GM23338 (cell line): ENCODE measurements at regions not wholly inside any gene's neighbourhood (a gene's known extent, or its start where the extent isn't known, plus 50 kb on each side); places are given as distances from the start of the nearest gene placed in this dataset.

ENCODE experiments used
- ATAC-seq: fragments of 200-7000 bp; cut with Tn5 transposase; 3 replicates; pipeline ENCODE4 v1.9.1; 2020
- DNase-seq: peaks from one replicate; pipeline ENCODE4 v3.0.0-alpha.2; 2015; ENCODE audit warnings: low spot score
- H2AFZ ChIP-seq: fragments of 200-600 bp; sonication (generic); 2 replicates; pipeline ENCODE4 v1.8.0; 2016; ENCODE audit warnings: antibody characterized with exemption, mild to moderate bottlenecking, moderate library complexity
- H3F3A ChIP-seq: fragments of 200-600 bp; sonication (generic); replicated peaks from 2 replicates; pipeline ENCODE4 v1.8.0; 2017; ENCODE audit warnings: antibody characterized with exemption, mixed run types, low read depth
- H3K27ac ChIP-seq: fragments of 200-600 bp; sonication (generic); 2 replicates; pipeline ENCODE4 v1.6.1; 2016; ENCODE audit warnings: low read depth
- H3K27me3 ChIP-seq: fragments of 200-600 bp; sonication (generic); 2 replicates; pipeline ENCODE4 v1.8.0; 2016; ENCODE audit warnings: mild to moderate bottlenecking, mixed run types, moderate library complexity; ENCODE audit not compliant: insufficient read depth
- H3K36me3 ChIP-seq: fragments of 200-600 bp; sonication (generic); 2 replicates; pipeline ENCODE4 v1.8.0; 2016; ENCODE audit warnings: mild to moderate bottlenecking; ENCODE audit not compliant: insufficient read depth
- H3K4me1 ChIP-seq: fragments of 200-600 bp; sonication (generic); 2 replicates; pipeline ENCODE4 v1.8.0; 2016; ENCODE audit warnings: mild to moderate bottlenecking, moderate library complexity; ENCODE audit not compliant: insufficient read depth
- H3K4me2 ChIP-seq: fragments of 200-600 bp; sonication (generic); 2 replicates; pipeline ENCODE4 v1.7.1; 2017; ENCODE audit warnings: mixed run types
- H3K4me3 ChIP-seq: fragments of 200-600 bp; sonication (generic); 2 replicates; pipeline ENCODE4 v1.6.1; 2016; ENCODE audit warnings: mixed run types
- H3K79me2 ChIP-seq: fragments of 200-600 bp; sonication (generic); replicated peaks from 2 replicates; pipeline ENCODE4 v1.8.0; 2017; ENCODE audit warnings: mild to moderate bottlenecking; ENCODE audit not compliant: insufficient read depth
- H3K9me2 ChIP-seq: fragments of 200-600 bp; sonication (generic); 2 replicates; pipeline ENCODE4 v1.8.0; 2017; ENCODE audit not compliant: insufficient read depth
- H4K20me1 ChIP-seq: fragments of 200-600 bp; sonication (generic); replicated peaks from 2 replicates; pipeline ENCODE4 v1.8.0; 2017; ENCODE audit warnings: mild to moderate bottlenecking; ENCODE audit not compliant: insufficient read depth
- H3K27ac Mint-ChIP-seq: 2 replicates; pipeline ENCODE4 v1.8.0; 2020; ENCODE audit warnings: inconsistent platforms, mild to moderate bottlenecking, moderate library complexity, mixed read lengths
- H3K27me3 Mint-ChIP-seq: 3 replicates; pipeline ENCODE4 v1.8.0; 2022; ENCODE audit warnings: low read depth, mild to moderate bottlenecking, moderate library complexity, mixed read lengths, inconsistent platforms; ENCODE audit not compliant: insufficient read depth, poor library complexity
- H3K36me3 Mint-ChIP-seq: 3 replicates; pipeline ENCODE4 v1.8.0; 2021; ENCODE audit warnings: low read depth, mild to moderate bottlenecking, inconsistent platforms, moderate library complexity, mixed read lengths
- H3K4me1 Mint-ChIP-seq: 3 replicates; pipeline ENCODE4 v1.8.0; 2020; ENCODE audit warnings: mild to moderate bottlenecking, inconsistent platforms, mixed read lengths
- H3K4me3 Mint-ChIP-seq: 3 replicates; pipeline ENCODE4 v1.8.0; 2021; ENCODE audit warnings: moderate library complexity, mild to moderate bottlenecking, inconsistent platforms, mixed read lengths
- H3K9me3 Mint-ChIP-seq: 3 replicates; pipeline ENCODE4 v1.8.0; 2020; ENCODE audit warnings: moderate library complexity, mild to moderate bottlenecking, inconsistent platforms, mixed read lengths
- EZH2 ChIP-seq: fragments of 200-600 bp; sonication (generic); IDR thresholded peaks from one replicate; pipeline ENCODE4 v1.8.0; 2017; ENCODE audit warnings: antibody characterized with exemption, mild to moderate bottlenecking, low read depth; ENCODE audit not compliant: unreplicated experiment
- EZH2phosphoT487 ChIP-seq: fragments of 200-600 bp; sonication (generic); IDR thresholded peaks from one replicate; pipeline ENCODE4 v1.8.1; 2018; ENCODE audit warnings: antibody characterized with exemption; ENCODE audit not compliant: unreplicated experiment
- JUNB ChIP-seq: IDR thresholded peaks from one replicate; pipeline ENCODE4 v1.6.1; 2016; ENCODE audit warnings: antibody characterized with exemption; ENCODE audit not compliant: unreplicated experiment
- NANOG ChIP-seq: IDR thresholded peaks from 2 replicates; pipeline ENCODE4 v1.6.1; 2016; ENCODE audit warnings: antibody characterized with exemption, borderline replicate concordance
- ZNF114 ChIP-seq: fragments of 250-450 bp; sonication (Bioruptor Pico); IDR thresholded peaks from 2 replicates; pipeline ENCODE4 v1.5.0; 2020; ENCODE audit warnings: mild to moderate bottlenecking, moderate library complexity
- ZNF462 ChIP-seq: fragments of 250-450 bp; sonication (Bioruptor Pico); IDR thresholded peaks from 2 replicates; pipeline ENCODE4 v1.5.0; 2020; ENCODE audit warnings: mild to moderate bottlenecking, moderate library complexity

- TF ChIP-seq ZNF462 (CRISPR knock-in tag): no peak
- TF ChIP-seq EZH2phosphoT487: no peak
Observed at GRCh38 chr9:97752274-97752673, 55.1 kb upstream of the XPA start (continued).

- no peak overlapping the region for H3K27ac ChIP-seq
- DNase-seq (no peak), ATAC-seq (no peak)
- H3K4me2 ChIP-seq: no peak overlapping the region
- no peaks in the 10 kb centered on the region for H3K4me1 ChIP-seq
- Mint-ChIP-seq H3K36me3 (0 out of 3 replicates have a peak, but pooled peaks cover 3% of the 10 kb centered on the region), H3K4me1 (no peaks in the 10 kb centered on the region), H3K9me3 (peaks cover 9% of the 10 kb centered on the region; the same call in 2 of the 3 replicates), H3K27me3 (peaks cover 12% of the 10 kb centered on the region), H3K4me3 (no peak overlapping the region), H3K27ac (no peak overlapping the region)
- no peaks in the 10 kb centered on the region for H3K27me3 ChIP-seq
- no peaks in the 10 kb centered on the region for H3F3A ChIP-seq
- no peaks in the 10 kb centered on the region for H3K9me2 ChIP-seq
- H3K36me3 ChIP-seq: no peaks in the 10 kb centered on the region
- H3K4me3 ChIP-seq: no peak overlapping the region
- no peaks in the 10 kb centered on the region for H4K20me1 ChIP-seq
- H2AFZ ChIP-seq: no peak overlapping the region
- H3K79me2 ChIP-seq: no peaks in the 10 kb centered on the region
- TF ChIP-seq JUNB (no peak), NANOG (no peak), ZNF462 (CRISPR knock-in tag) (no peak), EZH2 (no peak), ZNF114 (CRISPR knock-in tag) (no peak)
Observed at GRCh38 chr9:97753364-97753763, 56.2 kb upstream of the XPA start.
